ENCODE measurements at regions not wholly inside any gene's neighbourhood (a gene's known extent, or its start where the extent isn't known, plus 50 kb on each side); places are given as distances from the start of the nearest gene placed in this dataset.

GRCh38 chr5:2052687-2053086 lies 170.0 kb upstream of the IRX4 start:
- DNase-seq, result no peak

DNA sequence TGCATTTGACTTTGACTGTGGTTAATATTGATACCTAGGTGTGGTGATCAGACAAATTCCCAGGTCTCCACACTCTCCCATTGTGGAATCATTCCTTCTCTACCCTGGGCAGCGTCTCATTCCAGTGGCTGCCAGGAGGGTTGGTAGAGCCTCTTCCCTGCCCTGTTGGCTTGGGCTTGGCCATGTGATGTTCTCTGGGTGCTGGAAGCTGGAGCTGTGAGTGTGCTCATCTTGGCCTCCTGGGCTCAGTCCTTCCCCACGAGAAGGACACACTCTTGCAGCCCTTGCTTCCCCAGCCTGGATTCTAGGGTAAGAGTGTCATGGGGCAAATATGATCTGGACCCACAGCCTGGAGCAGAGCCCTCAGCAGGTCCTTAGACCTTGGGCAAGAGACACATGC lies 167.2 kb upstream of the IRX4 start:
- no peak for DNase-seq

GRCh38 chr5:2048664-2049063 lies 165.9 kb upstream of the IRX4 start:
- no peak for DNase-seq

- no peak for DNase-seq
Observed at GRCh38 chr5:2047341-2047927, 164.7 kb upstream of the IRX4 start.

DNA sequence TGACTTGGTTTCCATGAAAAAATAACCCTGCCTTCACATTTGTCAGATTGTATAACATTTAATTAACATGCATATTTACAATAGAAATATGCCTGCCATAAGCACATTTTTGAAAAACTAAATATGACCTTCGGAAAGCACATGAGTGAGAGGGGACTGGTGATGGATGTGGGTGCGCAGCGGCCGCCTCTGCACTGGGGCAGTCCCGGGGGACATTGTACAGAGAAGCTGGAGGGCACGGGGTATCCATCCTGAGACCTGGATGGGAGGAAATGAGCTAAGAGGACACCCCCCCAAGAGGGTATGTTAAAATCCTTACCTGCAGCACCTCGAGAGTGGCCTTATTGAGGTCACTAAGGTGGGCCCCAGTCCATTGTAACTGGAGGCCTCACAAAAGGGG lies 161.3 kb upstream of the IRX4 start:
- DNase-seq, result no peak

GRCh38 chr5:2039180-2039531 lies 156.4 kb upstream of the IRX4 start:
- DNase-seq, result no peak

GRCh38 chr5:2038321-2039179 lies 155.8 kb upstream of the IRX4 start:
- DNase-seq, result peak; percentile 21 to 74

- DNase-seq, result no peak
Observed at GRCh38 chr5:2036885-2037284, 154.2 kb upstream of the IRX4 start.

DNA sequence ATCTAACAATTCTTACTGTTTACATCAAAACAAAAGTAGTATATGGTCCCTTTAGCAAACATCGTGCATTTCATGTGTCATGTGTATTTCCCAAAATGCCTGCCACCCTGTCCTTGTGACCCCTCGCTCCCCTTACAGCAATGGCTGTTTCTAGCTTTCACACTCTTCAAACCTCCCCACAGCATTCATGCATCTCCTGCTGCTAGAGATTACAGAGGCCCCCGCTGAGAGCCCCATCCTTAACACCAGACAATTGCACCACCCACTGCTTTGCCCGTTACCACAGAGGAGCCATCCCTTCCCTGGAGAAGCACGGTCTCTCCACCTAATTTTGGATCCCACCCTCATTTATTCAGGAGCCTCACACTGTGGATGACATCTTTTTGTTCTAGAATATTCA lies 149.7 kb upstream of the IRX4 start:
- DNase-seq, result no peak

- no peak for DNase-seq
Observed at GRCh38 chr5:2031581-2031980, 148.9 kb upstream of the IRX4 start.

DNA sequence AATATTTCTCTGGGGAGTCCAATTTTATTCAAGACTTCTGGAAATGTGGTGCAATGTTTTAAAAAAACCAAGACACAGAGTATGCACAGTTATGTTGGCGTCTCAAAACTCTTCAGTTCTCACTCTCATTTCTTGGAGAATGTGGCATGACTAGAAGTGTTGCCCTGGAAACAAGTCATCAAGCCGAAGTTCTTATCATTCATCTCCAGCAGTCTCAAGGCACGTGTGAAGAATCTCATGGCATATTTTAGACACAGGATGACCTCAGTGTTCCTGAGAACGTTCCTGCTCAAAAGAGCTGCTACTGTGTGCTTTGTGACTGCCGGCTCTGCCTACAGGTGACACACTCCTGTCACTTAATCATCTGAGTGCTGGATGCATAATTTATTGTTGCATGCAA lies 147.4 kb upstream of the IRX4 start:
- no peak for DNase-seq

DNA sequence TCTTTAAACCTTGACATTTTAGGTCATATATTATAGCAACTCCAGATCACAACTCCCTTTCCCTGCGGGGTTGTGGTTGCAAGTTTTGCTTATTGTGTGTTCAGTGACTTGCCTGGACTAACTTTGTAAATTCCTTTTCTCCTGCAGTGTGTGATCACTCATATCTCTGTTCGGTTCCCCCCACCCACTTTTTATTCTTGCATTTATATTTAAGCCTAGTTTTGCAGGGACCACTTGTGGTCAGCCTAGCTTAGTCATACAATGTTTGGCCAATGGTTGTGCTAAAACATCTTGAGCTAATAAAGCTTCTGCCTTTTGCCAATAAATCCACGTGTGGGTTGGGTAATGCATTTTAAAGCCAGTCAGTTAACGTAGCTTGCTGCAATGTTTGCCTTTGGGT lies 146.5 kb upstream of the IRX4 start:
- DNase-seq, result no peak

- DNase-seq, result no peak
Observed at GRCh38 chr5:2027790-2028189, 145.1 kb upstream of the IRX4 start.

- no peak for DNase-seq
Observed at GRCh38 chr5:2024986-2025721, 142.4 kb upstream of the IRX4 start.

- no peak for DNase-seq
Observed at GRCh38 chr5:2023196-2023595, 140.5 kb upstream of the IRX4 start.

DNA sequence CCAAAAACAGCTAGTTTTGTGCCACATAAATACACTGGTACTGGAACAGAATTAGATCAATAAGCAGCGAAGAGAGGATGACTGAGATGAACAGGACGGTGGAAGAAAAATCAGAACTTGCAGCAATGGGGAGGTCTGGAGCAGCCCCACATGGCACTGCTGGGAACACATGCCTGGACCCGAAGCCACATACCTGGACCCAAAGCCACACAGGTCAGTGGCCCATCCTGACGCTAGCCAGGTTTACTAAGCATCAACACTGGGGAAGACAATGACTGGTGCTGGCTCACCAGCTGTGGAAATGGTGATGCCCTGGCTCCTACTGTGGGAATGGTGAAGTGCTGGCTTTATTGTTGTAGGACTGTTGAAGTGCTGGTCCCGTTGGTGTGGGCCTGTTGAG lies 139.7 kb upstream of the IRX4 start:
- no peak for DNase-seq

- DNase-seq, result no peak
Observed at GRCh38 chr5:2021484-2022176, 138.9 kb upstream of the IRX4 start.

DNA sequence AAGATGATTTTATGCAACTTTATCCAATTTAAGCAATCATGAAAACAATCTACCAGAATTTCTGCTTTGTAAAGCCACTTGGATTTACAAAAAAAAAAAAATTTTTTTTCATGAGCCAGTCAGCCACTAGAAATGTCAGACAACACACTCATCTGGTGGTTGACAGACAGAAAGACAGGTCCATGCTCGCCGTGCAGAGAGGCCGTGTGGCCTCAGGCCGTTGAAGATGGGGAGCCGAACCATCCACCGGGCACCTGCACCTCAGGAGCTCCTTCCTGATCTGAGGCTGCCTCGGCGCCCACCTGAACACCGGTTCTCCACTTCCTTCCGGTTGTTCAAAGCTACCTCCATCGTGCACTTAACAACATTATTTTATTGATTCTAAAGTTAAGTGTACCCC lies 138.0 kb upstream of the IRX4 start:
- DNase-seq, result no peak

- DNase-seq, result no peak
Observed at GRCh38 chr5:2019716-2020115, 137.0 kb upstream of the IRX4 start.

DNA sequence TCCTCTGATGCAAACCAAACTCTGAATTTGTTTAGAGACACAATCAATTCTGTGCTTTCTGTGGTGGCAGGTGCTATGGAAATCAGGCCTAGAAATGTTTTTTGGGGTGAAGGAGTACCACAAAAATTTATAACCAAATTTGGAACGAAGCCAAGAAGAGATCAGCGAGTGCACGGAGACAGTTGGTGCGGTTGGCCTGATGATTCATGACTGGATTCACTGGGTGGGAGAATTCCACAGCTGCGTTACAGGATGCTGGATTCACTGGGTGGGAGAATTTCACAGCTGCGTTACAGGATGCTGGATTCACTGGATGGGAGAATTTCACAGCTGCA lies 135.6 kb upstream of the IRX4 start:
- no peak for DNase-seq

DNA sequence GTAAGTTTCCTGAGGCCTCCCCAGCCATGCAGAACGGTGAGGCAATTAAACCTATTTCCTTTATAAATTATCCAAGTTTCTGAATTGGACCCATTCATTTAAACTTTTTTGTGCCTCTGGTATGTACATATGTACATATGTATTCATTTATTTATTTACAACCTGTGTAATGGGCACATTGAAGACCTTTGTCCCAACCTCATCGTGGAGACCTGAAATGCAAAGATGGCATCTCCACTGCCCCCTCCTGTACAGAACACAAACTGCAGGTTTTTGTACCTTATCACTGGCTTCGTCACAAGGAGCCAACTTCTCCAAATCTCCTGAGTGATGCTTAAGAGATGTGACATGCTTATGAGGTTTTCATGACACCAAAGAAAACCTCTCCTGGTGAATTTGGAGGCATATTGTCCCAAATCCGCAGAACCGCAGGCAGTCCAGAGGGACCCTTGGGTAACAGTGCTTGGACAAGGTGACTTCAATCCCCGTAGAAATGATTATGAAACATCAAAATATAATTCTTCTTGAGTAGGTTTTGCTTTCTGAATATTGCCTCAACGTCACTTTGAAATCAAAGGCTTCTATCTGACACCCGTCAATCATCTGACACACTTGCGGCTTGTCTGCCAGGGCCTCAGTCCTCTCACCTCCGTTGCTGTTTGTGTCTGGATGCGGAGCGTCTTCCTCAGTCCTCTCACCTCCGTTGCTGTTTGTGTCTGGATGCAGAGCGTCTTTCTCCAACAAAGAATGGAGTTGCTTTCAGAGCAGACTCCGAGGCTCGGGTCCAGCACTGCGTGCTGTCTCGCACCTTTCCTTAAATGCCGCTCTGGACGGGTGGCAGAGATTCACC lies 135.0 kb upstream of the IRX4 start:
- no peak for DNase-seq

DNA sequence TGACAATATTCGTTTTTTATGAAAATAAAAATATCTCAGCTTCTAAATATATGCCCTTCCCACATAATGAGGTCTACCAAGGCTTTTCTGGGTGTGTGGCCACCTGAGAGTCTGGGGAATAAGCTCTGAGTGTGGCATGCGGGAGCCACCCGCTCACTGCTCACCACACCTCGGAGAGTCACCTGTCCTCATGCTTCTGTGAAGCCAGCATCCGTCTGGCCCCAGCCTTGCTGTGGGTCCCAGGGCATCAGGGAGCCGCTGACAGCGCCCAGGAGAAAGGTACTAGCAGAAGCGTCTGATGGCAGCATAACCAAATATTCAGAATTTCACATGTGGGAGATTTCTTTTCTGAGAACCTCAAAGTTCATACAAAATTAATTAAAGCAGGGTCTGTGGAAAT lies 133.2 kb upstream of the IRX4 start:
- DNase-seq, result no peak
